GM12891 (cell line): ENCODE measurements at regions not wholly inside any gene's neighbourhood (a gene's known extent, or its start where the extent isn't known, plus 50 kb on each side); places are given as distances from the start of the nearest gene placed in this dataset.
"Not testable (repeated sequence)": the region's sequence is repeated elsewhere in the genome, so short reads cannot be mapped to it uniquely, and the experiment has no call there.

Experiments
- DNase-seq: peaks from one replicate; pipeline ENCODE4 v3.0.0; 2011; ENCODE audit warnings: low spot score; ENCODE audit not compliant: insufficient read length
- FAIRE-seq: peaks from 2 replicates; lab custom pipeline; 2011; peaks lifted over from hg19 to GRCh38; lab: Jason Lieb, UNC
- PAX5 ChIP-seq: IDR thresholded peaks from 2 replicates; pipeline ENCODE4 v1.6.1; 2011; ENCODE audit warnings: low read length, moderate library complexity, mild to moderate bottlenecking; ENCODE audit not compliant: insufficient read depth, severe bottlenecking
- POLR2A ChIP-seq: IDR thresholded peaks from 2 replicates; pipeline ENCODE4 v1.6.1; 2011; ENCODE audit warnings: low read depth, low read length, control low read depth
- POLR2AphosphoS5 ChIP-seq: IDR thresholded peaks from 2 replicates; pipeline ENCODE4 v1.6.1; 2011; ENCODE audit warnings: low read depth, low read length, control low read depth
- POU2F2 ChIP-seq: IDR thresholded peaks from 2 replicates; pipeline ENCODE4 v1.6.1; 2011; ENCODE audit warnings: low read depth, mild to moderate bottlenecking, control low read depth, low read length, moderate library complexity
- SPI1 ChIP-seq: IDR thresholded peaks from 2 replicates; pipeline ENCODE4 v1.6.1; 2011; ENCODE audit warnings: low read depth, low read length, control low read depth
- TAF1 ChIP-seq: IDR thresholded peaks from 2 replicates; pipeline ENCODE4 v1.6.1; 2011; ENCODE audit warnings: low read depth, low read length, control low read depth

GRCh38 chr16:13483121-13483520, 436.8 kb upstream of the ERCC4 start:
- DNase-seq (no peak), FAIRE-seq (no peak)
- no peak for TF ChIP-seq POLR2AphosphoS5

GRCh38 chr16:13489416-13489815, 430.5 kb upstream of the ERCC4 start:
- FAIRE-seq, DNase-seq: not testable (repeated sequence)

- no peak for DNase-seq
- TF ChIP-seq POU2F2 (no peak), TAF1 (no peak), PAX5 (no peak), SPI1 (no peak), POLR2A (no peak), POLR2AphosphoS5 (no peak)
- FAIRE-seq: no peak
Observed at GRCh38 chr16:13492046-13492445, 427.9 kb upstream of the ERCC4 start.

GRCh38 chr16:13503960-13504635, 415.9 kb upstream of the ERCC4 start:
- TF ChIP-seq POLR2AphosphoS5 (no peak), POLR2A (no peak), TAF1 (no peak), PAX5 (no peak), POU2F2 (no peak), SPI1 (no peak)
- no peak for DNase-seq
- FAIRE-seq: no peak

DNA sequence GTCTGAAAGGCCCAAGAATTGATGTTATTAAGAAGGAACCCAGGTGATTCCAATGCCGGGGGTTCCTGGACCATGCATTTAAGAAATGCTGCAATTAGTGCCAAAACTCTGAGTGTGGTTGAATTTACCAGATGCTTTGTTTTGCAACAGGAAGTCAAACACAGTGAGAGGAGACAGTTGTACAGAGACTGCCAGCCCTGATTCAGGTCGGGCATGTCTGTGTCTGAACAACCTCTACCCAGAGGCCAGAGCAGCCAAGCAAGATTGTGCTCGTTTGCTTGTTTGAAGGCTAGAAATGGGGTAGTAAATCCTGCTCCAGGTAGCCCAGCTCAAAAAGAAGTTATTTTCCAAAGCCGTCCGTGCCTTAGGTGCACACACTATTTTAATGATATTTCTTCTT, 412.4 kb upstream of the ERCC4 start:
- TF ChIP-seq POU2F2 (no peak), POLR2AphosphoS5 (no peak), TAF1 (no peak), PAX5 (no peak), POLR2A (no peak), SPI1 (no peak)
- DNase-seq (no peak), FAIRE-seq (no peak)

DNA sequence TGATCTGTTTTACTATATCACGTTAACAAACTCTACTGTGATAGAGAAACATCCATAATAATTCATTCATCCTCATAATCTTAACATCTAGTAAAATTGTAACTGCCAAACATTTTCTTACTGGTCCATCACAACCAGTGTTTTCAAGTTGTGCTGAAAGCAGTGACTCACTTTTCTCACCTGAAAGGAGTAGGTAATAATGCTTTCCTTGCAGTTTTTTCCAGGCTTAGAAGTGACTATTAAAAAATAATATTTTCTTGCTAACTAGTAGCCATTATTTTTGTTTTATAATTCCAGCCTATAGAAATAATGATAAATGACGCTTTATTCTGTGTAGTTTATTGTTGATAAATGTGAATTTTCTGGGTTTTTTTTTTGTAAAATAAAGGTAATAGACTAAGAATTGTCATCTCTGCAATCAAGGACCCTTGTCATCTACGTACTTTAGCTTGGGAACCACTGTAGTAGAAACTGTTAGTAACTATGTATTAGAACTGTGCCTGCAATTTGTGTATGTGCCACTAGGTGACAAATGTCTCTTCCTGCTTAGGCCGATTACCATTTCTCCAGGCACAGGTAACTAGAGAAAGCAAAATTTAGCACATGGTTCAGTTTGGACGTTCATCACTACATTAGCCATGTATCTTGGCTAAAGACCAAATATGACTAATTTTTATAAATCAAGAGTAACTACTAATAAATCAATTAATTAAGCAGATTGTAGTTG, 409.4 kb upstream of the ERCC4 start:
- DNase-seq (no peak), FAIRE-seq (no peak)
- TF ChIP-seq POU2F2 (no peak), TAF1 (no peak), POLR2A (no peak), PAX5 (no peak), POLR2AphosphoS5 (no peak), SPI1 (no peak)

DNA sequence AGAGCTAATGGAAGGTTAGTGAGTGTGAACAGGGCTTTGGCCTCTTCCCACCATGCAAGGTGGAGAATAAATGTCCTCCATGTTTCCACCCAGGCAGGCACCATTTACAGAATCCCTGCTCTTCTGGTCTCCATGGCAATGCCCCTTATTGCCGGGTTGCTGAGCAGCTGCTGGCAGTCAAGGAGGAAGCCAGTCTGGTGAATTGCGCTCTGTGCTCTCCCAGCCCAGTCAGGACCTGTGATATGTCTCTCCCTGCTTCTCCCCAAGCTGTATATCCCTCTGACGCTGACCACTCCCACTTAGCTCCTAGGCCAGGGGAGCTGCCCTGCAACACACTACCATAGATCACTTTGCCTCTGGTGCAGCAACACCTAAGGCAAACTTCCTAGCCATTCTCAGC, 402.1 kb upstream of the ERCC4 start:
- FAIRE-seq (no peak), DNase-seq (no peak)
- TF ChIP-seq PAX5 (no peak), POLR2AphosphoS5 (no peak), POU2F2 (no peak), SPI1 (no peak), TAF1 (no peak), POLR2A (no peak)

DNA sequence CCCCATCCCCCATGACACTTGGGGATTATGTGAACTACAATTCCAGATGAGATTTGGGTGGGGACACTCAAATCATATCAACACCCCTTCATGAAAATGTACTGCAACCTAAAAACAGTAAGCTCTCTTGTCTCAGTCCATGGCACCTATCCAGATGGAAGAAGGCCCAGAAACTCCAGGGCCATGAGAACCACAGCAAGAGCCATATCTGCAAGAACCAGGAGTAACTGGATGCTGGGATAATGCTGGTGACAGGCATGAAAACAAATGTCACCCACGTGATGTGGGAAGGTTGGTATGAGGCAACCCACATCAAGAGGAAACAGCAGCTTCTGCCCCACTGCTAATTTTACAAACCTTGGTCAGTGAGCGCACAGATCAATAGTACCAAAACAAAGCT, 400.1 kb upstream of the ERCC4 start:
- no peak for FAIRE-seq
- DNase-seq: no peak

DNA sequence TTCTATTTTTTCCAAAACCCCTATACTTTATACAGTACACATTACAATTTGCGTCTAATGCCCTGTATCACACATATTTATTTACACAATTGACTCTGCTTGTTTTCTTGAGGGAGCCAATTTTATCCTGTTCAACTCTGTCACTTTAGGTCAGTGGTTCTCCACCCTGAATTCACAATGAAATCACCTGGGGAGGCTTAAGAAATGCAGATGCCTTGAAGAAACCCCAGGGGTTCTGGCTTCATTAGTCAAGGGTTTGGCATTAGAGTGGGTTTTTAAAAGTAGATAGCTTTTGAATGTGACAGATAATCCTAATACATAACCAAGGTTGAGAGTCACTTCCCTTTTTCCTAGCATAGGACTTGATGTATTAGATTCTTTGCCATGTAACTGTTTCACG, 398.6 kb upstream of the ERCC4 start:
- no peak for FAIRE-seq

More for the DNA sequence above, 400.1 kb upstream of the ERCC4 start:
- TF ChIP-seq POU2F2 (no peak), TAF1 (no peak), PAX5 (no peak), SPI1 (no peak), POLR2AphosphoS5 (no peak), POLR2A (no peak)

GRCh38 chr16:13527332-13527731, 392.6 kb upstream of the ERCC4 start:
- TF ChIP-seq SPI1 (no peak), PAX5 (no peak), TAF1 (no peak), POU2F2 (no peak), POLR2AphosphoS5 (no peak), POLR2A (no peak)
- FAIRE-seq (no peak), DNase-seq (no peak)

More for the DNA sequence above, 398.6 kb upstream of the ERCC4 start:
- DNase-seq: no peak
- TF ChIP-seq SPI1 (peak; percentile 31; the same call in 1 of the 2 replicates), POLR2AphosphoS5 (no peak)
